NB4 (cell line): ENCODE measurements at regions not wholly inside any gene's neighbourhood (a gene's known extent, or its start where the extent isn't known, plus 50 kb on each side); places are given as distances from the start of the nearest gene placed in this dataset.

Experiments
- MAX ChIP-seq: IDR thresholded peaks from 2 replicates; pipeline ENCODE4 v1.6.1; 2011; ENCODE audit warnings: low read depth, low read length
- MYC ChIP-seq: IDR thresholded peaks from 2 replicates; pipeline ENCODE4 v1.6.1; 2011; ENCODE audit warnings: low read depth, low read length
- POLR2A ChIP-seq: IDR thresholded peaks from 2 replicates; pipeline ENCODE4 v1.6.1; 2011; ENCODE audit warnings: mild to moderate bottlenecking; ENCODE audit not compliant: insufficient read length; ENCODE audit errors: extremely low read depth
- TF ChIP-seq, protein P1 (sequence below): IDR thresholded peaks from one replicate; pipeline ENCODE4 v1.5.1; 2012; ENCODE audit warnings: low read depth, low read length

DNA sequence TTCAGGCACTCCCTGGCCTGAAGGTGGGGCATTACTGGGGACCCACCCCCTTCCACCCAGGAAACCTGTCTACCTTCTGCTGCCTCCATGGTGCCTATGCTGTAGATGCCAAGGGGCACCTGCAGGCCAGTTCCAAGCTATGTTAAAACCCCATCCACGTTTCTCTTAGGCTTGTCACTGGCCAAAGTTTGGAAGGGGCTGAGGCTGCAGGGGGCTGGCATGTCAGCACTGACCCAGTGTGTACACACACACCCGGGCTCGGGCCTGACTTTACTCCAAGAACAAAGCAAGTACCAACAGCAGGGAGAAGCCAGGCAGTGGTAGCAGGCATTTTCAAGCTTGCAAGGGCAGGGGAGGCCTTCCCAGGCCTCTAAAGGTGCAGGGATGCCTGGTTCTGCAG, 53.8 kb upstream of the PCDH15 start:
- TF ChIP-seq, protein P1, sequence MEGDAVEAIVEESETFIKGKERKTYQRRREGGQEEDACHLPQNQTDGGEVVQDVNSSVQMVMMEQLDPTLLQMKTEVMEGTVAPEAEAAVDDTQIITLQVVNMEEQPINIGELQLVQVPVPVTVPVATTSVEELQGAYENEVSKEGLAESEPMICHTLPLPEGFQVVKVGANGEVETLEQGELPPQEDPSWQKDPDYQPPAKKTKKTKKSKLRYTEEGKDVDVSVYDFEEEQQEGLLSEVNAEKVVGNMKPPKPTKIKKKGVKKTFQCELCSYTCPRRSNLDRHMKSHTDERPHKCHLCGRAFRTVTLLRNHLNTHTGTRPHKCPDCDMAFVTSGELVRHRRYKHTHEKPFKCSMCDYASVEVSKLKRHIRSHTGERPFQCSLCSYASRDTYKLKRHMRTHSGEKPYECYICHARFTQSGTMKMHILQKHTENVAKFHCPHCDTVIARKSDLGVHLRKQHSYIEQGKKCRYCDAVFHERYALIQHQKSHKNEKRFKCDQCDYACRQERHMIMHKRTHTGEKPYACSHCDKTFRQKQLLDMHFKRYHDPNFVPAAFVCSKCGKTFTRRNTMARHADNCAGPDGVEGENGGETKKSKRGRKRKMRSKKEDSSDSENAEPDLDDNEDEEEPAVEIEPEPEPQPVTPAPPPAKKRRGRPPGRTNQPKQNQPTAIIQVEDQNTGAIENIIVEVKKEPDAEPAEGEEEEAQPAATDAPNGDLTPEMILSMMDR: no peak
- TF ChIP-seq POLR2A (no peak), MYC (no peak), MAX (no peak)
